ENCODE measurements at regions not wholly inside any gene's neighbourhood (a gene's known extent, or its start where the extent isn't known, plus 50 kb on each side); places are given as distances from the start of the nearest gene placed in this dataset.

DNA sequence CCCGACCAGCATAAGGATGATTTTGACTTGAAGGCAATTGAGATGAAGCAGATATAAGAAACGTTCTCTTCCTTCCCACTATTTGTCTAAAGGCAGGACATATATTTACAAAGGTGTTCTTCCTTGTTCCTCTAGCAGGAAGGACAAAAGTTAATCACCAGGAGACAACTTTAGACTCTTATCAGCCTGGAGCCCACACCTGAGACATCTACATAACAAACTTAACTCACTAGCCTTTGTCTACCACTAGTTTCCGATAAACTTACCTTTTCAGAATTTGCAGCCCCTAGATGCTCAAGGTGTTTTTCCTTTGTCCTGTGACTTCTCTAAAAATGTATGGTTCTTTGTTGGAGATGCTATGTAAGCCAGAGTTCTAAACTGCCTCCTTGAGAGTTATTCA lies 1047.8 kb upstream of the NXPH2 start:
- H3K27me3 ChIP-seq (ENCODE audit: insufficient read depth, low read length, poor library complexity, severe bottlenecking) = no peaks in the 10 kb centered on the region
- H3K4me1 ChIP-seq (ENCODE audit: insufficient read depth, low read length, poor library complexity, severe bottlenecking) = no peaks in the 10 kb centered on the region
- H3K9ac ChIP-seq (ENCODE audit: low read depth, low read length, poor library complexity, severe bottlenecking) = no peak overlapping the region
- no peaks in the 10 kb centered on the region for H3F3A ChIP-seq (ENCODE audit: low read depth)
- no peaks in the 10 kb centered on the region for H3K9me2 ChIP-seq (replicated peaks; ENCODE audit: low read depth, low read length)
- H3K36me3 ChIP-seq (ENCODE audit: insufficient read depth, low read length) = no peaks in the 10 kb centered on the region
- H3K79me2 ChIP-seq (ENCODE audit: insufficient read depth, low read length) = no peaks in the 10 kb centered on the region
- TF ChIP-seq CTCF (conservative IDR thresholded peaks at IDR 0.05; ENCODE audit: low read length) = no peak
- no peak for TF ChIP-seq EZH2phosphoT487 (IDR thresholded peaks at IDR 0.05; ENCODE audit: borderline replicate concordance)
- no peaks in the 10 kb centered on the region for H3K9me3 ChIP-seq (ENCODE audit: insufficient read depth, low read depth, low read length)
- H4K20me1 ChIP-seq (ENCODE audit: insufficient read depth, low read length, poor library complexity, severe bottlenecking) = no peaks in the 10 kb centered on the region
- H3K4me3 ChIP-seq (ENCODE audit: low read length, poor library complexity, severe bottlenecking) = no peak overlapping the region
- no peak overlapping the region for H2AFZ ChIP-seq (ENCODE audit: low read length)
- H3K4me2 ChIP-seq (ENCODE audit: low read depth, low read length, poor library complexity, severe bottlenecking) = no peak overlapping the region

DNA sequence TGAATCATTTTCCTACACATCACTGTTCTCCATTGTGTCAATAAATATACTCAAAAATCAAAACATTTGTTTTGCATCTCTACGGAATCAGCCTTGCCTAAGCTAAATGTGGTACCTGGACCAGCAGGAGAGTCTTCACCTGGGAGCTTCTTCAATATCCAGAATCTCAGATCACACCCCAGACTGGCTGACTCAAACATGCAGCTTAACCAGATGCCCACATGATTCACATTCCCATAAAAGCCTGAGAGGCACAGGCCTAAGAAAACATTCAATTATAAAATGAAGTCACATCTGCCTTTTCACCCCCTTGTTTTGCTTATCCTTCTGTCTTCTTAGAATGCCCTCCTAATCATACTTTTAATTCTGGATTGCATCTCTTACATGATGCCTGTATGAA lies 1045.5 kb upstream of the NXPH2 start:
- Histone ChIP-seq H3K4me3 (ENCODE audit: low read length, poor library complexity, severe bottlenecking) (no peak overlapping the region), H3K4me1 (ENCODE audit: insufficient read depth, low read length, poor library complexity, severe bottlenecking) (no peaks in the 10 kb centered on the region), H3K9me2 (replicated peaks; ENCODE audit: low read depth, low read length) (no peaks in the 10 kb centered on the region), H3K9ac (ENCODE audit: low read depth, low read length, poor library complexity, severe bottlenecking) (no peak overlapping the region), H4K20me1 (ENCODE audit: insufficient read depth, low read length, poor library complexity, severe bottlenecking) (no peaks in the 10 kb centered on the region), H3K9me3 (ENCODE audit: insufficient read depth, low read depth, low read length) (no peaks in the 10 kb centered on the region), H2AFZ (ENCODE audit: low read length) (no peak overlapping the region), H3K36me3 (ENCODE audit: insufficient read depth, low read length) (no peaks in the 10 kb centered on the region), H3F3A (ENCODE audit: low read depth) (no peaks in the 10 kb centered on the region), H3K27me3 (ENCODE audit: insufficient read depth, low read length, poor library complexity, severe bottlenecking) (no peaks in the 10 kb centered on the region), H3K4me2 (ENCODE audit: low read depth, low read length, poor library complexity, severe bottlenecking) (no peak overlapping the region), H3K79me2 (ENCODE audit: insufficient read depth, low read length) (no peaks in the 10 kb centered on the region)
- no peak for TF ChIP-seq CTCF (conservative IDR thresholded peaks at IDR 0.05; ENCODE audit: low read length)
- TF ChIP-seq EZH2phosphoT487 (IDR thresholded peaks at IDR 0.05; ENCODE audit: borderline replicate concordance) = no peak

DNA sequence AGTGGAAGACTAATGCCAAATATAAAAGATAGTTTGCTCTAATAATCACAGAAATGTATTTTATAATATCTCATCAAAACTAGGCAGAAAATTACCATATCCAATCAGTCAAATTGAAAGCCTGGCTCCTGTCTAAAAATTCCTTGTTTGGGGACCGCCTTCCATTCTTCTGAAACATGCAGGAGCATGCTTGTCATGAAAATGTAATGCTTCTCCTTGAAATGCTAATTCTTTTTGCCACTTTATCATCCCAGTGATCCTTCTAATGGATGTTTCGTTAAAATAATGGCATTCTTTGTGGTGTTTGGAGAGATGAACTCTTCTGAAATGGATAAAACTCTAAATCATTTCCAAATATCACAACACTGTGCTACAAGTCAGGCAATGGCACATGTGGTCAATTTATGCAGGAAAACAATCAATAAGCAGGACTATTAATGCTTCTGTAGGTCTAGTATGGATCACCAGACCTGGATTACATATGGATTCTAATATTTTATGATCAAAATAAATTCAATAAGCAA lies 1039.1 kb upstream of the NXPH2 start:
- Histone ChIP-seq H4K20me1 (ENCODE audit: insufficient read depth, low read length, poor library complexity, severe bottlenecking) (no peaks in the 10 kb centered on the region), H3K27me3 (ENCODE audit: insufficient read depth, low read length, poor library complexity, severe bottlenecking) (no peaks in the 10 kb centered on the region), H3K9ac (ENCODE audit: low read depth, low read length, poor library complexity, severe bottlenecking) (no peak overlapping the region), H3F3A (ENCODE audit: low read depth) (no peaks in the 10 kb centered on the region), H3K36me3 (ENCODE audit: insufficient read depth, low read length) (no peaks in the 10 kb centered on the region), H3K9me2 (replicated peaks; ENCODE audit: low read depth, low read length) (no peaks in the 10 kb centered on the region), H3K4me1 (ENCODE audit: insufficient read depth, low read length, poor library complexity, severe bottlenecking) (no peaks in the 10 kb centered on the region), H3K9me3 (ENCODE audit: insufficient read depth, low read depth, low read length) (no peaks in the 10 kb centered on the region), H3K79me2 (ENCODE audit: insufficient read depth, low read length) (no peaks in the 10 kb centered on the region), H2AFZ (ENCODE audit: low read length) (no peak overlapping the region), H3K4me3 (ENCODE audit: low read length, poor library complexity, severe bottlenecking) (no peak overlapping the region), H3K4me2 (ENCODE audit: low read depth, low read length, poor library complexity, severe bottlenecking) (no peak overlapping the region)
- TF ChIP-seq EZH2phosphoT487 (IDR thresholded peaks at IDR 0.05; ENCODE audit: borderline replicate concordance) (no peak), CTCF (conservative IDR thresholded peaks at IDR 0.05; ENCODE audit: low read length) (no peak)
